ENCODE measurements at regions not wholly inside any gene's neighbourhood (a gene's known extent, or its start where the extent isn't known, plus 50 kb on each side); places are given as distances from the start of the nearest gene placed in this dataset.
"Not testable (repeated sequence)": the region's sequence is repeated elsewhere in the genome, so short reads cannot be mapped to it uniquely, and the experiment has no call there.

GRCh38 chr3:144546539-144546938, 574.9 kb downstream of the DIPK2A start:
- no peak for DNase-seq

DNA sequence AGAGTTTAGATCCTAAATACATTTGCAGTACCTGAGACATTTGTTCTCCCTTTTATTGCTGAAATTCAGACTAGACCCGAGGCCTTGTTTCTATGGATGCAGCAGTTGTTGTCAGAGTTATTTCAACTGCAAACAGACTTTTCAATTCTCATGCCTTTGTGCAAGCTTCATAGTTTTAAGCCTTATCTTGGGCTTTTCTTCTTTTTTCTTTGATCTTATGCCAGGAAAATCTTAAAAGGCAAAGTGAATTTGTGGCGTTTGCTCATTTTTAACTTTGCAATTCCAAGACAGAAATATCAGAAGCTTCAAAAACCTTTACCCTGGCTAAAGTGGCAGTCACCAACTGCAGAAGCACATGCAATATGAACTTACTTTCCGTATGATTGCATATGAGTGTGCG, 576.7 kb downstream of the DIPK2A start:
- no peak for DNase-seq

DNA sequence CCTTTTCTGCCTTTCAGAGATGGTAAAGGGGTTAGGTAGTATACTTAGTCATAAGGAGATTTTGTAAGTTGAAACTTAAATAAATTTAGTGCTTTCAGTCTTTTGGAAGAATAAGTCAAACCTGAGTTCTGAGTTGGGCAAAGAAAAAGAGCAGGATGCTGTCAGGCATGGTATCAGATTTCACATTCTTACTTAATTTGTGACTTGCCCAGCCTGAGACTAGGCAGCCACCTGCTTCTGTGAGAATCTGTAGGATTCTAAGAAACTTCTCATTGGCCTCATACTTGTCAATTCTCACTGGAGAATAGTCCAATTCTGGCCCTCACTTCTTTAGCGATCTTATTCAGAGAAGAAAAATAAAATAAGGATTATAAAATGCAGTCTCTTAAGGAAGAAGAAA, 577.5 kb downstream of the DIPK2A start:
- DNase-seq: no peak

DNA sequence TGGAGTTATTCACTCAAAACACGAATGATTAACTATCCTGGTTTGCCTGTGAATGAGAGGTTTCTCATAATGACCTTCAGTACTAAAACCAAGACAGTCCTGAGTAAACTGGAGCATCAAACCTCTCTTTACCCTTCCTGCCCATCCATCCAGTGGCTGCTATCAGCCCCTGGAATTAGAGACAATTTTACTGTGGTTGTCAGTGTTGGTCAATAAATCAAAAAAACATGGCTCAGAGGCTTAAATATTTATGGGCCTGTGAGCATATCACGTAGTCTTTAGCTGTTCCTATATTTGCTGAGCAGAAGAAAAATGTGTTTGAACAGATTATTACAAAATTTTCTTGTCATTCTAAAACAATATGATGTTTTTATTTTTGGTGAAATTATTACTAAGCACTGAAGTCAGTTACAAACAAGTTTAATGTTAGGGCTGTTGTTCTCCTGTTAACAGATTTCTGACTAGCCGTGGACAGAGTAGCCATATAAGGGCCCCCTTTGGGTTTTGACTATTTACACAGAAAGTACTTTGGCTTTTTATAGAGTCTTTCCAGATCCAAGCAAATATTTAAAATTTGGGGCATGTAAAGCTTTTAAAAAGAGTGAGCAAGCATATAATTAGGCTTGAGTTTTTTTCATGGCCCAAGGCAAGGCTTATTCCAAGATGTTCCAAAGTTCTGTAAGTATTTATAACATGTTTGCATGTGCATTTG, 580.9 kb downstream of the DIPK2A start:
- no peak for DNase-seq

GRCh38 chr3:144553301-144553700, 581.7 kb downstream of the DIPK2A start:
- no peak for DNase-seq

- no peak for DNase-seq
Measured at GRCh38 chr3:144554889-144555288, 583.3 kb downstream of the DIPK2A start.

- DNase-seq: no peak
Measured at GRCh38 chr3:144556392-144556791, 584.8 kb downstream of the DIPK2A start.

- DNase-seq: no peak
Measured at GRCh38 chr3:144557515-144557914, 585.9 kb downstream of the DIPK2A start.

GRCh38 chr3:144564011-144564410, 592.4 kb downstream of the DIPK2A start:
- no peak for DNase-seq

GRCh38 chr3:144566320-144566719, 594.7 kb downstream of the DIPK2A start:
- no peak for DNase-seq

- no peak for DNase-seq
Measured at GRCh38 chr3:144569651-144570050, 598.0 kb downstream of the DIPK2A start.

GRCh38 chr3:144583871-144584270, 612.2 kb downstream of the DIPK2A start:
- no peak for DNase-seq

DNA sequence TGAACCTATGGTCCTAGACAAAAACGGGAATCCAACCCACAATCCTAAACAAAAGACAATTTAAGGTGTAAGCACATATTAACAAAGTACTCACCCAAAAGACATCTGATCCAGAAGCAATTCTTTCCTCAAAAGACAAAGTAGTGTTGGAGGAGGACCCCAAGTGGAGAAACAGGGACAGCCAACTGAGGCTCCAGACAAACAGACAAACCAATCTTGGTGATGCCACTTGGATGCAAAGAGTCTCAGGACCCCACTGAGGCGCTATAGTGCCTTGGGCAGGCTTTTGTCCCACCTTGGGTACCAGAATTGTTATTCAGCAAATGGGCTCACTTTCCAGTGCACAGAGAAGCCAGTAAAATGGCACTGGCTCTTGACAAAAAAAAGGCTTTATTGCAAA, 613.8 kb downstream of the DIPK2A start:
- no peak for DNase-seq

- no peak for DNase-seq
Measured at GRCh38 chr3:144585953-144586352, 614.3 kb downstream of the DIPK2A start.

GRCh38 chr3:144586382-144586781, 614.8 kb downstream of the DIPK2A start:
- no peak for DNase-seq

DNA sequence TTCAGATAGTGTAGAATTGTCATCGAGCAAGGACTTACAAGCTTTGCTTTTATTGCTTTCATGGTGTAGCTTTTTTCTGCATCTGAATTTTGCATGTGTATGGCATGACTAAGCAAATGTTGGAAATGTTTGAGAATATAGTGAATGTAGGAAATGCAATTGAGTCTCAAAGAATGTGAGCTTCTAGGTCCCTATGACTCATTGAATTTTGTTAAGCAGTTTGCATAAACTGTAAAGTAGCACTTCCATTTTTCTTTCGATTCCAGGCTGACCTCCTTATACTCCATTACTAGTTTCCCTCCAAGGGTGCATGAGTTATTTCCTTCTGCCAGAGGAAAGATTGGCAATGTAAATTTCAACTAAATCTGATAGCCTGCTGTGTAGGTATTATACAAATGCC, 619.2 kb downstream of the DIPK2A start:
- no peak for DNase-seq

DNA sequence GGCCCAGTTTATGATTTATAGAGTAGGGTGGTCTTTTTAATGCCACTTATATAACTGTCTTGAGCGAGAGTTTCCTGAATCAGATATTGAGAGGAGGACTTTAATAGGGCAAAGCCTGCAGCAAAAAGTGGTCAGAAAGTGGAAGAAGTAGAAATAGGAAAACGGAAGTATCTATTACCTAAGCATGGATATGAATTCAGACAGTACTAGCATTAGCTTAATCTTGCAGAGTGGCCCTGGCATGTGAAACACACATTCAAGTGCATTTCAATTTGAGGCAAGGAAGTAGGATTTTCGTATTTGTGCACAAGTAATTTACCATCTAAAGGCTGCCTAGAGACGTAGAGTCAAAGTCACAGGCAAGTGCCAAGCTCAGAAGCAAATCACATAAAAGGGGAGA, 622.3 kb downstream of the DIPK2A start:
- no peak for DNase-seq

- not testable (repeated sequence) for DNase-seq
Measured at GRCh38 chr3:144620236-144620635, 648.6 kb downstream of the DIPK2A start.

DNA sequence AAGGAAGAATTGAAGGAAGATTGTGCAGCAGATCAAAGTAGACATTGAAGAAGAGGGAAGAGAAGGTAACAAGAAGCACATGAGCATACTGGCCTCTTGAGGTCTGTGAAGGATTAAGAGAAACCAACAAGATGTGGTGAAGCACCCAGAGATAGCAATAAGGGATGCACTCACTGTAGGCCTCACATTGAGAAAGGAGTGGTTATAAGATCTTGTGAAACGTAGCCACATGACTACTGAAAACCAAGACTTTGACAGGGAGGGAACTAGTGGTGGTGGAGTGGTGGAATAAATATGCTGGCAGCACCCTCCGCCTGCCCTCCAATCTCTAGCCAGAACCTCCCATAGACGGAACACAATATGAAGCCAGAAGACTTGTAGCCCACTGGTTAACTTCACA, 651.2 kb downstream of the DIPK2A start:
- DNase-seq: no peak

DNA sequence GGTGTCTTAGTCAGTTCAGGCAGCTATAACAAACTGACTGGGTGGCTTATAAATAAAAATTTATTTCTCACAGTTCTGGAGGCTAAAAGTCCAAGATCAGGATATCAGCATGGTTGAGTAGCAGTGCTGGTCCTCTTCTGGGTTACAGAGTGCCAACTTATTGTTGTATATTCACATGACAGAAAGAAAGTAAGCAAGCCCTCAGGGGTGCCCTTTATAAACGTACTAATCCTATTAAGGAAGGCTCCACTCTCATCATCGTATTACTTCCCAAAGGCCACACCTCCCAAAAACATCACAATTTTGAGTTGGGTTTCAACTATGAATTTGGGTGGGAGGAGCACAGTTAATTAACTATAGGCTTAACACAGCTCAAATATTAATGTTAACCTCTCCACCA, 653.0 kb downstream of the DIPK2A start:
- no peak for DNase-seq

- no peak for DNase-seq
Measured at GRCh38 chr3:144626835-144627234, 655.2 kb downstream of the DIPK2A start.

DNA sequence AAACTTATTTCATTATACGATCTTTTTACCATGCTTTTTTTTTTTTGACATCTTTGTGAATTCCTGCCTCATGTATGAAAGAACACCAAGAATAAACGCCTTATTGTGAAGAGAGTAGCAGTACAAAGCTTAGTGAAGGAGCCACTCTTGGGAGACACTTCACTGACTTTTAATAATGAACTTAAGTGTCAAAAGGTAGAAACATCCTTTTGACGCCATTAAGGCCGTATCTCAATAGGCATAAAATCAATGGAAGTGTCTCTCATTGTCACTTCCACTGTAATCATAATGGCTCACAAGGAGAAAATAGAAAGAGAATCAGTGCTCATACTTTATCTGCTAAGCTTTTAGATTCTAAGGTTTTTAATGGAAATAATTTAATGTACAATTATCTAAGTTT, 657.8 kb downstream of the DIPK2A start:
- DNase-seq: no peak

DNA sequence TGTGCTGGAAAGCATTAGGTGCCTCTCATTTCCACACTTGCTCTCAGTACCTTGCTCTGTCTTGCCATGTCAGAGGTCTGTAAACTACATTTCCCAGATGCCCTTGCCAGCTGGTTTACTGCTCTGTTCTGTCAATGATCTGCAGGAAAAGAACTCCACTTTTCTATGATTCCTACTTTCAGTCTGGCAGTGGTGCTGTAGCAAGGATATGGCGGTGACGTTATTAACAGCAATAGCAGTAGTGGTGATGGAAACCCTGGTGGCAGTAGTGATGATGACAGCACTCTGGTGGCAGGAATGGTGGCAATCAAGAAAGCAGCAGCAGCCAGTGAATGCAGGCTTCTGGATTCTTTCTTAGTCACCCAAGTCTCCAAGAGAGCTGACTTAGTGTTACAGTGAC, 665.2 kb downstream of the DIPK2A start:
- DNase-seq: no peak

DNA sequence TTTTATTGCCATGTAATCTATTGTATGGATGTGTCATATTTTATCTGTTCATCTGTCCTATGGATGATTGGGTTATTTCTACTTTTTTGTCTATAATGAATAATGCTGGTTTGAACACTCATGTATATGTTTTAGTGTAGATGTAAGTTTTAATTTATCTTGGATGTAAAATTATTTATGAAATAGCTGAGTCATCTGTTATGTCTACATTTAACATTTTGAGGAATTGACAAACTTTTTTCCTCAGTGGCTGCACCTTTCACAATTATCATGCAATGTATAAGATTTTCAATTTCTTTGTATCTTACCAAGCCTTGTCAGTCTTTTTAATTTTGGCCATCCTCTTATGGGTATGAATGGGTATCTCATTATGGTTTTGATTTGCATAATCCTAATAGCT, 666.4 kb downstream of the DIPK2A start:
- no peak for DNase-seq

- no peak for DNase-seq
Measured at GRCh38 chr3:144643771-144644198, 672.2 kb downstream of the DIPK2A start.

All from T-helper 1 cell (primary cell).